SKM-1 treated with dmso at 0.1 percent for 144 hours (cell line): ENCODE measurements at regions not wholly inside any gene's neighbourhood (a gene's known extent, or its start where the extent isn't known, plus 50 kb on each side); places are given as distances from the start of the nearest gene placed in this dataset.

Experiments used
- DNase-seq: peaks from one replicate; lab custom pipeline; 2025; ENCODE audit not compliant: unreplicated experiment; lab: John Stamatoyannopoulos, UW

DNA sequence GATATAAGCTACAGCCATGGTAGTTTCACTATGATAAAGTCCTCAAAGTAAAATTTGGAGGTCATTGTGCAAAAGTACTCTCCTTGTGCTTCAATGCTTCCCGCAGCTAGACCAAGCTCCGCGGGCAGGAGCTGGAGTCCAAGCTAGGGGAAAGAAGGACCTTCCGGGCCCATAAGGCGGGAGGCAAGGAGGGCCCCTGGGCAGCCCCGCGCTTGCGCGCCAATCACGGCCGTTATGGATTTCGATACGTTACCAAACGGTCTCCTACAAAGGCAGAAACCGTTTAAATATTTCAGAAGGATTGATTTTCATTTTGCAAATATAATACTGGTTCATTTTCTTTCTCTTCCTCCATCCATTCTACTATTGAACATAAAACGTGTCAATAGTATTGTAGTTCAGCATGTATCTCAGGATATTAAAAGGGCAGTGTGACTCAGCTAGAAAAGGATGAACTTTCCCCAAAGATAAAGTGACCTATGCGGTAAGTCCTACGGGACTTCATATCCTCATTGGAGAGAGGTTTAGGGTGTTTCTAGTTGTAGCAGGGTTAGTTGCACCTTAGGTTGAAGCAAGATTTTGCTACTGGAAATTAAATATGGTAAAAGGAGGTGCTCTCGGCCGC, 128.0 kb downstream of the KIF20B start:
- no peak for DNase-seq

DNA sequence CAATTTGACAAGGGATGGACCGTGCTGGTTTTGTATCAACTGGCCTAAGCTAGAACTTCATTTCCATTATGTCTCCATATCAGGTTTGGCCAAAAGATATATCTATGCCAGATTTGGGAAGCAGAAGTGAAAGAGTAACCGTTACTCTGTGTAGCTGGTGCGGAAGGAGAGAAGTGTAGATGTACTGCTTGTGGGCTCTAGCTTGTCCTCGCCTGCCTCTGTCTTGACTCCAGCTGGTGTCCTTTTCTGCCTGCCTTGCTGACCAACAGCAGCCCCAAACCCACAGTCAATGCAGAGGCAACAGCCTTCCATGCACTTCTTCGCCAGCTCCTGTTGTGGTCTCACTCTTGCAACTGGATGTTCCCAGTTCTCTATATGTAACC, 128.5 kb downstream of the KIF20B start:
- DNase-seq, result no peak

DNA sequence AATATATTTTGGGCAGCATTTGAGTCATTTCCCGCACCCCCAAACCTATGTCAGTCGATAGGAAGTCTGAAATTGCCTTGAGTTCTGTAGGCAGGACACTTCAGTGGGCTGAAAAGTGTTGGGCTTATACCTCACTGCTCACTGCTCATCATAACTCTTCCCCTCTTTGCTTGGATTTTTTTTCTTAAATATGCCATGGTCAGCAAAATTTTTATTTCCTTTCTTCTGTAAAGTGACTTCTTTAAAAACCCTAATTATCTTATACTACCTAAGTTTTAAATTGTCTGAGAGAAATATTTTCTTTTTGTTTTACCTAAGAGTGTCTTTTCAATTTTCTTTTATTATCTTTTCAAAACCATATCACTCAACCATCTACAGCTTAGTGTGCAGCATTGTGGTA, 129.2 kb downstream of the KIF20B start:
- no peak for DNase-seq

DNA sequence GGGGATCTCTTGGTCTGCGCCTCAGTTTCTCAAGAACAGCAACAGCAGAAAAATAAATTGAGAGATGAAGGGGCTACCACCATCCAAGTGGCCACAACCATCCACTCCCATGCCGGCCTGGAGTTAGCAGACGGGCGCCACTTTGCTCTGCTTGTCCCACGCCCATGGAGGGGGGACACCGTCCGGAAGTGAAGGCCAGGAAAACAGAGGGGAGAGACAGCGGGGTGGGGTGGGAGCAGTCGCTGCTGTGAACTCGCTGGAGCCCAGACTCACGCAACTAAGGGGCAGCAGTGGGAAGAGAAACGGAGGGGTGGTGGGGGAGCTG, 135.4 kb downstream of the KIF20B start:
- no peak for DNase-seq

DNA sequence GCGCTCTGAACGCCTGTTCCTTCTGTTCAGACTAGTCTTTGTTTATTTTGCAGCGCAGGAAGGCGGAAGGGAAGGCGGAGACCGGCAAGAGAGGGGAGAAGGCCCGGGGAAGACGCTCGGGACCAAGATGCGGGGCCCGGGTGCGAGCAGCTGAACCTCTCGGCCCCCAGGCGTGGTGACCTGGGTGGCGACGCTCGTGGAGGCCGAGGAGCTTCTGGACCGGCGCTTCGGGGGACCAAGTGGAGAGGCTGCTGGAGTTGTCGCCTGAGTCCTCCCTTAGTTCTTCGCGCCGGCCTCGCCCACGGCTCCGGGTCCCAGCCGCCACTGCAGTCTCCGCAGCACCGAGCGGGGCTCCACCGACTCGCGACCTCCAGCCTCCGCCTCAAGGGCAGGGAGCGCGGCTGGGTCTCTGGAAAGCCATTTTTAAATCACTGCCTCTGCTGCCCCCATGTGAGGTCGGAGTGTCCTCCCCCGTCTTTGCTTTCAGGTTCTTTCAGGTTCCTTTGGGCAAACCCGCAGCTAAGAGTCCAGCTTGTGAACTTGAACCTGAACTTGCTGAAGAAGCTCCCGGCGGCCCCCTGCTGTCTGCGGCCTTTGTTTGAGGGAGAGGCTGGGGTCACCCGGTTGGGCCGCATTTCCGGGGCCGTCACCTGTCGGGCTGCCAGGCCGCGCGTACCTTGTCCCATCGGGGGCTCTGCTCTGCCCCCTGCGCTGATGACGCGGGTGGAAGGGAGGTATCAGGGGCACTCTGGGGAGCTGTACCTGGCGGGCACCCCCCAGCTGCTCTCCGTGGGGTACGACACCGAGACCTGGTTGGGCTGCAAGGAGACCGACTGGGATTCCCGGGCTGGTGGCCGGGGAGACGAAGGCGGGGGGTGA, 136.0 kb downstream of the KIF20B start:
- DNase-seq, result no peak

DNA sequence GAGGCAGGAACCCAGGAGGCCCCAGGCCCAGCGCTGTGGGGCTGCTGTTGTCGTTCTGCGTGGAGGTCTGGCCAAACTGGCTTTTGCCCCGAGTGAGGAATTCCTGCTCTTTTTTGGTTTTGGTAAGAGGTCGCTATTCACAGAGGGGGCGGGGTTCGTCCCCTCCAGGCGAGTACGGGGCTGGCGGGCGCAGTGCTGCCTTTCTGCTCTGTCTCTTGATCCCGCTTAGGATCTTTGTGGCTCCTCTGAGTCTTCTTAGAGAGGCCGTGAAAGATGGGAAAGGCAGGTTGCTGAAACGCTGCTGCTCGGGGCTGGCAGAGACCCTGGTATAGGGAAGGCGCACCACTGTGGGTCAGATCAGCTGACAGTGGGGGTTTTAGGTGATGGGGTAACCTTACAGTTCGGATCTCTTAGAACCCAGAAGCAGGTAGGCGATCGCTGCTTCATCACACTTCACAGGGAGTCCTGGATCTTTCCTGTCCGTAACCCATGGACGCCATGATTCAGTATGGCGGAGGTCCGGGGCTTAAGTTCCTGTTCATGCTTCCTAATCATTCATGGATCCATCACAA, 136.7 kb downstream of the KIF20B start:
- no peak for DNase-seq

DNA sequence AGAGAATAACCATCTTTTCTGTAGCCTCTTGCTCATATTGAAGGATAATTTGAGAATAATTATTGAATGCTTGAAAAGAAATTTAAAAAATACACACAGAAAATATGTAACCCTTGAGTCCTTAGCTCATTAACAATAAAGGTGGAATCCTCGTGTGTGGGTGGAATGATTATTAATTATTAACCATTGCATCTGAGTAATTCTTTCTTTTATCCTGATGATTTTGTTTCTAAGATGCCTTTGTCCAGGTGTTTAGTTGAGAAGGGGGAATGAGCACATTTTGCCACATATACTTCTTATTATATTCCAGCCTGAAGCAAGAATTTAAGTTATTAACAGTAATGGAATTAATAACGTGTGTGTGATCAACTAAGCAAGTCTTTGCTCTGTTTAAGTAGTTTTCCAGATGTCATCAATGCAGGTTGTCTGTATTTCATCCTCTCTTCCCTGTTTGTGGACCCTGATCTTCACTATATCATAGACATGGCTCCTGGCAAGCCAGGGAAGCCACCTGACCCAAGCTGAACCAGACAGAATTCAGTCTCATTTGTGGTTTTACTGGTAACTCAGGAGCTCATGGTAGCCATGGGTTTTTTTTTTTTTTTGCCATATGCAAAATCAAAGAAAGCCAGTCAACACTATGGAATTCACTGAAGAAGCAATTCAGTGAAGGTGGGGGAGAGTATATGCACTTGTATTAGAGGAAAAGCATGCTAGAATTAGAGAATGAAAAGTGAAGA, 144.3 kb downstream of the KIF20B start:
- no peak for DNase-seq

DNA sequence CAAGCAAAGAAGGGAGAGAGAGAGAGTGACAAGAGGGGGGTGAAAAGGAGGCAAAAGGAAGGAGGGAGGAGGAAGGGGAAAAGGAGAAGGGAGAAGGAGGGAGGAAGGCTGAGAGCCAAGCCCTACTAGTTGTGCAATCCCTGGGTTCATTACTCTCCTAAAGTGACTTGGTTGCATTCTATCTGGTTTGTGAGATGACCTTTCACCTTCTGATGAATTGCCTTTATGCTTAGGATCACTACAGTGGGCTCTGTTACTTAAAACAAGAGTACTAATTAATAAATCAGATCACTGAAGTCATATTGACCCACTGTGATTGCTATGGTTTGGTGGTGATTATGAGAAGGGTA, 144.9 kb downstream of the KIF20B start:
- no peak for DNase-seq

DNA sequence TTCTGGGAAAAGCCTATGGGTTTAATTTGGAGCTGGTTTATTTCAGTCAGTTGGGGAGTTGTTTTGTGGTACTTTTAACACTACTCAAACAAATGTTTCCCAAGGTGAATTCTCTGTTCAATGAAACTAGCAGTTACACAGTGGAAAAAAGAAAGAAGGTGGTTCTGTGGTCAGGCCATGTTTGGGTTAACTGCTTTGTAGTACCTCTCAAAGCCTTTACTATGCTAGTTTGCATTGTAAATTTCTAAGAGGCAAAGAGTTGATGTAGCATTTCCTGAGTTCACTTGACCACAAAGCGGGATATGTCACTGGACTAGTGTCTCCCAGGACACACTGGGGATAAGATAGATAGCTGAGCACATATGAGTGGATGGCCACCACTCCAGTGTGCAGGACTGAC, 145.4 kb downstream of the KIF20B start:
- no peak for DNase-seq

DNA sequence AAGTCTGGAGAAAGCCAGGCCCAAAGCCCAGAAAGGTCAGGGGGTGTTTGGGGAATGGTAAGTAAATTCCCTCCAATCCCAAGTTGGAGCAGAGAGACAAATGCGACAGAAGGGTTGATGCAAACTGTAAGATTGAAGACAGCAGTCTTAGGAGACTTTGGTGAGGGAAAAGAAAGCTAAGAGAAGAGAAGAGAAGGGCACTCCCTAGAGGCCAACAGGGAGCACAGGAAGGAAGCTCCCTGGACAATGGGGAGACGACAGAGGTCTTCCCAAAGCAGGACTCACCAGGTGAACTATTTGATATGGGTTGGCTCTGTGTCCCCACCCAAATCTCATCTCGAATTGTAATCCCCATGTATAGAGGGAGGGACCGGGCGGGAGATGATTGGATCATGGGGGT, 151.5 kb downstream of the KIF20B start:
- DNase-seq, result no peak

DNA sequence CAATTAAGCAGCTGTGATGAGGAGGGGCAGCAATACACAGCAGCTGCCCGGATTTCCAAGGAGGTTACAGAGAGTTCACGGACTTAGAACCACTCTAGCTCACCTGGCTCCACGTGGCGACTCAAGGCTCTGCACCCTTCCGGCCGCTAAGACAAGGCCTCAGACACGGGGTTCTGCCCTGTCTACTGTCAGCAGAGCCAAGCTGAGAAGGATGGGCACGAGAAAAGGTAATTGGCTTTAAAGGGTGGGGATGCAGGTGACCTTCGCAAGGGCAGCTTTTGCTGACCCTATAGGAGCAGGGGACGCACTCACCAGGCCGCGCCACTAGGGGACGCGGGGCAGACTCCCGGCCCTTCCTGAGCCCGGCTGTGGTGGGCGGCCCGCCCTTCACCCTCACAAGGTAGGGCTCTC, 152.4 kb downstream of the KIF20B start:
- DNase-seq, result no peak

DNA sequence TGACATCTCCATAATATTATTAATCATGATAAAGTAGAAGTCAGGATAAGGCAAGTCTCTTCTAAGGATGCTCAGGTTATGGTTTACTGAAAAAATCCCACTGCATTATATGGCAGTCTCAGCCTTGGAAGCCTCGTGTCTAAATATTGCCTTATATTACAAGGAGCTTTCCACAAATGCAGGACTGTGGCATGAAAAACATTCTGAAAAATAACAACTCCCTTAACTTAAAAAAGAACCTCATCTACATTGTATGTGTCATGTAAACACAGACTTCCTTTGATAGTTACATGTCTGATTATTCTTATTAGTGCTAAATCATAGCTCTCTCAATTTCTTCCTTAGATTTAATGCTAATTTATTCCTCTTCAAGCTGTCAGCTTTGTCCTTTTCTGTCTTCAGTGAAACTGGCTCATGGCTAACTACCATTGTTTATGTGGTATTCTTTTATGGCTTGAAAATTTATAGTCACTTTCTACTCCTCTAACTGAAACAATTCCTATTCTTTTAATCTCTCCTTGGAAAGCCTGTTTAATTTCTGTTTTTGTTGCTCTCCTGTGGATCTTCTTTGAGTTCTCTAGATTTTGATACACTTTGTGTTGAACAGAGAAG, 156.1 kb downstream of the KIF20B start:
- no peak for DNase-seq

DNA sequence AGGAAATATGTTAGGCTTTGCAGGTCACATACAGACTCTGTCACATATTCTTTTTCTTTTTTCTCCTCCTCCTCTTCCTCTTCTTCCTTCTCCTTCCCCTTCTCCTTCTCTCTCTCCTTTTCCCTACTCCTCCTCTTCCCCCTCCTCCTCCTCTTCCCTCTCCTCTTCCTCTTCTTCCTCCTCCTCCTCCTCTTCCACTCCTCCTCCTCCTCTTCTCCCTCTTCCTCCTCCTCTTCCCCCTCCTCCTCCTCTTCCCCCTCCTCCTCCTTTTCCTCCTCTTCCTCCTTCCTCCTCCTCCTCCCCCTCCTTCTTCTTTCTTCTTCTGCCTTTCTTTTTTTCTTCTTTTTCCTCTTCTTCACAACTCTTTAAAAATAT, 159.8 kb downstream of the KIF20B start:
- no peak for DNase-seq

DNA sequence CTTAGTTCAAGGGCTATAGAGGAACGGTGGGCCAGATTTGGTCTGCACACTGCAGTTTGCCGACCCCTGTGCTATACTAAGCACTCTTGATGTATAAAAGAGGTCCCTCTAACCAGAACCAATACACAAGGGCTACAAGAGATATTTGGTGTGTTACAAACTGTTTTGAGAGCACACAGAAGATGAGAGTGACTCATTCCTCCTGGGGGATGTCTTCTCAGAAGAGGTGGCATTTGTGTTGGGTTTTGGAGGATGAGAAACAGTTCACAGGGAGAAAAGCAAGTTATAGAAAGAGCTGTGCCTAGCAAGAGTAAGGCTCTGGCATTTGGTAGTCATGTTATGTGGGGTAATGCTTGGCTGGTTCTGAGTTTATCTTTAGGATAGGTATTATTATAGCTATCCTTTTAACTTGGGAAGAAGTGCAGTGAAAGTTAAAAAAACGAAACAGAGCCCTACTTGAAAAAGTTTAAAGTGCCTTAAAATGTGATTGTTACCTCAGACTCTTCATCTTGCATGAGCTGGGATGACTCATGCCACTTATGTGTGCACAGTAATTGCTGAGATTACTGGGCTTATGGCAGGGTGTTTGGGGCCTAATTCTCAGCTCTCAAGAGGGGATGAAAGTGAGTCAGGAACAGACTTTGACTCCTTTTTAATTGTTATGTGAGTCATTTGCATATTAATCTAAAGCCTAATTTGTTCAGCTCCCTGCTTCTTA, 160.4 kb downstream of the KIF20B start:
- DNase-seq, result no peak

DNA sequence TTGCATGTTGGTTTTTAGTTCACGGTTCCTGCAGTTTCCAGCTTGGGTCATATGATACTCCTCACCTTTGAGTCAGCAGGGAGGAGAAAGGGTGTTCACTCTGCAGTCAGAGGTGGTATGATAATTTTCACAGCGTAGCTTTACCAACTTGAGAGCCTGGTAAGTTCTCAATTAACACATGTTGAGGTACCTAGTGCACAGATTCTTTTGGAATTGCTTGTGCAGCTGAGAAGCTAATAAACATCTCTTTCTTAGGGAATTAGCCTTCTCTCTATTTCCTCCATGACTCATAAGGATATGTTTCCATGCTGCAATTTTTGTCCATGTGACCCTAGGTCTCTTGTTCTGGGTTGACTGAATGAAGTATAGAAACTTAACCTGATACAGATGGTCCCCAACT, 166.6 kb downstream of the KIF20B start:
- DNase-seq, result no peak

DNA sequence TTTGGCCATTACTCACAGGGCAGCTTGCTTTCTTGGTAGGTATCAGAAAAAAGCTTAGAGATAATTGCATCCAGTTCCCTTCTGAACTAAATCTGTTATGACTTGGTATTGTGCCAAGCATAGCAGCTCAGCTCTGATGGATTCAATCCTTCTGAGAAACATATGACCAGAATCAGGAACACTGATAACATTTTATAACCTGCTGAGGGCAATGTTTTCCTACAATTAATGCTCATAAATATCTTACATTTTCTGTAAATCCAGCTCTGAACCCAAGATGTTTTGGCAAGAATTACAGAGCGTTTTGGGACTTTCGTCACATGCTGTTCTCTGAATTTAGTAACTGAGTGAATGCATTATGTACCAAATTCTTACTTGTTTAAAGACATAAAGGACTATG, 167.8 kb downstream of the KIF20B start:
- no peak for DNase-seq

DNA sequence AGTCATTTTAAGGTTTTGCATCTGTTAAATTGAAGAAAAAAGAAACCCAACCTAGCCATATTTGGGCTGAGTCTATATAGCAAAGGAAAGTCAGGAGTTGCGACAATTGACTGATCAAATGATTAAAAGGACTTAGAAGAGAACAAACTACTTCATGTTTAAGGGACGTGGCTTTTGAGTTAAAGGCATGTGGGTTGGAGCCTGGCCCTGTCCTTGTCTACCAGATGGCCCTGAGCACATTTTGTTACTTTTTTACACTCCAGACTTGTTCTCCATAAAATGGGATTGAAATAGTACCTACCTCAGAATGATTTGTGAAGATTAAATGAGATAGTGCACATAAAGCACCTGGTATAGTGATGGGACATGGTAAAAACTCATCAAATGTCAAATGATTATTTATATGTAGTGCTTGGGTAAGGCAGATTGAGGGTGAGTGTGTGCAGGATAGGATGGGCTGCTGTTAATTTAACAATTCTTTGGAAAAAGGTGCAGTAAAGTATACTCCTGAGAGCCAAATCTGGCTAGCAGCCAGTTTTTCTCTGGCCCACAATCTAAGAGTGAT, 168.3 kb downstream of the KIF20B start:
- DNase-seq, result no peak

DNA sequence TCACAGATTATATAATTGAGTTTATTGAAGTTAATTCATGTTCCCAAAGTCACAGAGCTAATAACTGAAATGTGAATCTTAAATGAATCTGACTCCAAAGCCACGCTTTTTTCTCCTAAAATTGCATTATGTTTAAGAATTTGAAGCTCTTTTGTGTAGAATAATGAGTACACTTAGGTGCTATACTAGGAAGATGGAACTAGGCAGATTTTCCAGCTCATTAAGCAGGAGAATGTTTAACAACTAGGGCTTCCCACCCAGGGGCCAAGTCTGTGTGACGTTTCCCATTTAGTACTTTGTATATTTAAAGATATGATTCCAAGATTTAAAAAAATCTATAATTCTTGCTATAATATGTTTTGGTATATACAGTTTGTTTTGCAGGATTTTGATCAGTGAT, 169.5 kb downstream of the KIF20B start:
- DNase-seq, result no peak

DNA sequence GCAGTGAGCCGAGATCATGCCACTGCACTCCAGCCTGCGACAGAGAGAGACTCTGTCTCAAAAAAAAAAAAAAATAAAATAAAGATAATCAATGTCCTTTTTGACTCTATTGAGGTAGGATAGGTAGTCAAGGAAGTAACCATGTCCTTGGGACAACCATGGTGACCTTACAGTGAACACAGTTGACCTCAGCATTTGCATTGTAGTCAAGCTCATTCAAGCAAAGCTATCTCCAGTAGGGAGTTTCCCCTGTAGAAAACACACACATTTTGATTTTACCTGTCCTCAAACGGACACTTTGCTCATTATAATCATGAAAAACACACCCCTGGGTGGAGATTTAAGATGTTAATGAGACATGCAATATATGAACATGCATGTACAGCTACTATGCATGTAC, 171.7 kb downstream of the KIF20B start:
- DNase-seq, result no peak

DNA sequence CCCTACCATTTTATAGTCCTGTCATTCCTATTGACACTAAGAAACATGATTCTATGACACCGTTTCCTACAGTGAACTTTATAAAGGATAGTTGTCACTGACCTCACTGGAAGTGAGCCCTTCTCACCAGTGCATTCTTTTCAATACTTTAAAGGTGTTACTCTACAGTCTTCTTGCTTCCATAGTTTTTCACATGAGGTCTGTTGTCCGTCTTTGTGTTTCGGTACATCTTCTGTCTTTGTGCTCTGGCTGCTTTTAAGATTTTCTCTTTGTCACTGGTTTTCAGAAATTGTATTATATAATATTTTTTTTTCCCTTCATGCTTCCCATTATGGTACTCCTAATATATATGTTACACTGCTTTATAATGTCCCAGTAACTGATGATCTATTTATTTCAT, 174.2 kb downstream of the KIF20B start:
- no peak for DNase-seq

DNA sequence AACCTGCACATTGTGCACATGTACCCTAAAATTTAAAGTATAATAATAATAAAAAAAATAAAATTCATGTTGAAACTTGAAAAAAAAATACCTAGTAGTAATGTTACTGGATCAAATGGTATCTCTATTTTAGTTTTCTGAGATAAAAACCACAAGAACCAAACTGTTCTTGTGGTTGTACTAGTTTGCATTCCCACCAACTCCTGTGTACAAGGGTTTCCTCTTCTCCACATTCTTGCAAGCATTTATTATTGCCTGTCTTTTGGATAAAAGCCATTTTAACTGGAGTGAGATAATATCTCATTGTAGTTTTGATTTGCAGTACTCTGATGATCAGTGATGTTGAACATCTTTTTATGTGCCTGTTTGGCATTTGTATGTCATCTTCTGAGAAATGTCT, 177.7 kb downstream of the KIF20B start:
- DNase-seq, result no peak
